Renal cortex interstitium (tissue), 11 donors: ENCODE measurements at regions not wholly inside any gene's neighbourhood (a gene's known extent, or its start where the extent isn't known, plus 50 kb on each side); places are given as distances from the start of the nearest gene placed in this dataset.
"Not testable (repeated sequence)": the region's sequence is repeated elsewhere in the genome, so short reads cannot be mapped to it uniquely, and the experiment has no call there.

Source experiments
- DNase-seq, 11 donors: peaks; one replicate each; pipeline ENCODE4 v3.0.0-alpha.2; 2013; ENCODE audit warnings: low read depth in 9 of 11, low spot score in 4 of 11; ENCODE audit errors: extremely low read depth in 1 of 11

DNA sequence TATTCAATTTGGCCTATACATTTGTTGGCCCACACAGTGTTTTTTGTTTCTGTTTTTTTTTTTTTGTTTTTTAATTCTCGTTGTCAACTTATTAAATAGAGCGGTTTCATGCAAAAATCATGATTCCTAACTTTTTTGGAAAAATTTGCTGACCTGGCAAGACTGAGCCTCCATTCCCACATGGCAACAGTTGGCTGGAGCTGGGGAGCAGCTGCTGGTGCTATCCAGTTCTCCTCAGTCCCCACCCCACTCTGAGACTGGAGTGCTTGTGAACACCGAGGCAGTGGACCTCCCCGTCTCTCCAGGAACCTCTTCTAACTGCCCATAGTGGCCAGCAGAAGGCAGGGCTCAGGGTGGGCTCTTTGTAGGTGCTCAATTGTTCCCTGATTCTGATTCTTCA lies 95.7 kb upstream of the OTUD4 start:
- no peak for DNase-seq

GRCh38 chr4:145271194-145271593 lies 90.8 kb upstream of the OTUD4 start:
- no peak for DNase-seq

- DNase-seq = no peak
Observed at GRCh38 chr4:145266881-145267280, 86.5 kb upstream of the OTUD4 start.

DNA sequence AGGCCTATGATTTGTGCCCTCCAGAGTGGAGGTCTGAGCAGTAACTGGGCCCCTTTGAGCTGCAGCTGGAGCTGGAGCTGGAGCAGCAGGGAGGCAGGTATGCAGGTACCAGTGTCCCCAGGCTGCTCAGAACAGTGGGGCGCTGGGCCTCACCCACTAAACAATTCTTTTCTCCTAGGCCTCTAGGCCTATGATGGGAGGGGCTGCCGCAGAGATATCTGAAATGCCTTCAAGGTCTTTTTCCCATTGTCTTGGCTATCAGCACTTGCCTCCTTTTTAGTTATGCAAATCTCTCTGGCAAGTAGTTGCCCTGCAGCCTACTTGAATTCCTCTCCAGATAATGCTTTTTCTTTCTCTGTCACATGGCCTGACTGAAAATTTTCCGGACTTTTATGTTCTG lies 79.7 kb upstream of the OTUD4 start:
- DNase-seq = no peak

GRCh38 chr4:145255311-145255710 lies 74.9 kb upstream of the OTUD4 start:
- DNase-seq = not testable (repeated sequence)

GRCh38 chr4:145252190-145252589 lies 71.8 kb upstream of the OTUD4 start:
- DNase-seq = no peak

DNA sequence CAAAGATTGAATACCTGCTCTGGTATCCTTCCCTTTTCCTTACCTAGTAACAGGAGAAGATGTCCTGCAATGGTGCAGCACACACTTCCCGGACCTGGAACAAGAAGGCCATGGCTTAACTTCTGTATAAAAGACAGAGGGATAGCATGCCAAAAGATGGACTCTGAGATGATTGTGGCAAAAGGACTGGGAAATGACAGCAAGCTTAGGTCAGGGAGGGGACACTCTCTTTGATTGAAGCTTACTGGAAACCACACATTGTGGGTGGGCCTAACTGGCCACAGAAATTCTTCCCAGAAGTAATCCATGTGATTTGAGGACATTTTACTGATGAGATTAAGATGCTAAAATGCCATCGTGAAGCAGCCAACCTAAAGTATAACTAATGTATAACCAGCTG lies 71.0 kb upstream of the OTUD4 start:
- no peak for DNase-seq

DNA sequence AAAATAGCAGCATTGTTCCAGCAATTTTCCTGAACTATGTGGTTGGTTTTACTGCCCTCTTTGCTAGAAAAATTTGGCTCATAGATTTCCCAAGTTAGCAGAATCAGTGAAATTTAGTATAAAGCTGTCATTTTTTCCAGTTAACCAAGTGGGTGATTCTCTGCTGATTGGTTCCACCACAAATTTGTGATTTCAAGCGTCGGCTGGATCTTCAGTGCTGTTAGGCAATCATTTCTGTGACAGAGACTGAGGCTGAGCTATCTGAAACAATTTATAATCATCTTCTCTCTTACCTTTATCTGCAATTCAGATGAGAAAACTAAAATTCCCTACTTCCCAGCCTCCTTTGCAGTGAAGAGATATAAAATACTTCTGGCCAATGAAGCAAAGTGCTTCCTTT lies 68.6 kb upstream of the OTUD4 start:
- DNase-seq = no peak

- no peak for DNase-seq
Observed at GRCh38 chr4:145248502-145248901, 68.1 kb upstream of the OTUD4 start.

- peak; percentile 45 to 77 (median 58) for DNase-seq
Observed at GRCh38 chr4:145234091-145234706, 53.8 kb upstream of the OTUD4 start.

DNA sequence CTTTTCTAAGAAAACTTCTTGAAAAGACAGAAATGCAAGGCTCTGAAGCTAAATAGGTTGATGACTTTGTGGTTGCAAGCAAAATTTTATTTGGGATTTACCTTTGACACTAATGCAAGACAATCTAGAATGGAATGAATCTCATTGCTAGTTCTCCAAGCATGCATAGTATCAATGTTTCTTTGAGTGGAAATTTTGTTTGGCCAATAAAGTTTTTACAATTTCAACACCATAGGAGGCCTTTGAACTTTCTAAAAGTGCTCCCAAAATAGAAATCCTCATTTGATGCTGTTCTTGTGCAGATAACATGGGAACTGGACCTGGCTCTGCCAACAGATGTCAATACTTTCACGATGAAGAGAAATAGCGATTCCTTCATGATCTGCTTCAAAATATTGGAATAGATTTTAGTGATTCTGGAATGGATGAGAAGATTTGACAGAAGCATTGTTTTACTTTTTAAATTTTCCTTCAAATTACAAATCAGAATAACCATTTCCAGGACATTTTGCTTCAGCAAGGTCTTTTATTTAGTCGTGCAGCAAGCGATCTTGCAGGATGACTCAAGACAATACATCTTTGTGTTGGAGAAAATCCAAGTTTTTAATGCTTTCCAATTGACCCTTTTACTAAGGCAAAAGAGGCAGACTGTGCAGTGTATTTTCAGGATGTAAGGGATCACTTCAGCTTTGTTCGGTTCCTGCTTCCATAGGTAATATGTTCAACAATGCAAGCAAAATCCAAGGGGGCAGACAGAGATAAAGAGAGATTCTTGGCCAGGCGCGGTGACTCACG lies 51.7 kb upstream of the OTUD4 start:
- DNase-seq = no peak

DNA sequence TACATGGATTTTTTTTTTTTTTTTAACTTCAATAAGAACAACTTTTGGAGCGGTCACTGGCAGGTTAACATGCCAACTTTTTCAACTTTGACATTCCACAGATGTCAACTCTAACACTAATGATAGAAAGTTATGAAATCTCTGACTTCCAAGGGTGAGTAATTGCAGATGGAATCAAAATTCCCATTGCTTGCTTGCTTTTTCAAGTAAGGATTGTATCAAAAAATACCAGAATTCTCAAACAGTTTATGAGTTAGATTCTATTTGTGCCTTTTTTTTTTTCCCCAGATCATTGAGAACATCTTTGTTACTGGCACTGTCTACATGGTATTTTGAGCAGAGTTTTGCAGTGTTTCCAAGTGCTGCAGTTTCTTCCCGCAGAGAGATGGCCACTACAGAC lies 50.3 kb upstream of the OTUD4 start:
- DNase-seq = no peak
